H9 (cell line): ENCODE measurements at regions not wholly inside any gene's neighbourhood (a gene's known extent, or its start where the extent isn't known, plus 50 kb on each side); places are given as distances from the start of the nearest gene placed in this dataset.

Experiments
- DNase-seq: peaks from one replicate; pipeline ENCODE4 v3.0.0-alpha.2; 2017
- H2AFZ ChIP-seq: one replicate; pipeline ENCODE4 v1.6.1; 2013; ENCODE audit warnings: mild to moderate bottlenecking, low read length, control low read depth, moderate library complexity
- H2AK5ac ChIP-seq: 2 replicates; pipeline ENCODE4 v1.6.1; 2013; ENCODE audit warnings: low read length, control low read depth, mixed read lengths; ENCODE audit not compliant: insufficient read length
- H2BK120ac ChIP-seq: one replicate; pipeline ENCODE4 v1.6.1; 2013; ENCODE audit warnings: low read depth, mild to moderate bottlenecking, low read length, control low read depth, inconsistent platforms; ENCODE audit not compliant: poor library complexity, severe bottlenecking
- H2BK12ac ChIP-seq: 2 replicates; pipeline ENCODE4 v1.6.1; 2013; ENCODE audit warnings: low read length, control low read depth, mixed read lengths, low read depth; ENCODE audit not compliant: insufficient read length
- H2BK15ac ChIP-seq: 2 replicates; pipeline ENCODE4 v1.6.1; 2013; ENCODE audit warnings: low read depth, low read length, control low read depth
- H2BK20ac ChIP-seq: one replicate; pipeline ENCODE4 v1.6.1; 2013; ENCODE audit warnings: low read depth, mild to moderate bottlenecking, low read length, control low read depth, inconsistent platforms; ENCODE audit not compliant: poor library complexity, severe bottlenecking
- H2BK5ac ChIP-seq: 2 replicates; pipeline ENCODE4 v1.6.1; 2013; ENCODE audit warnings: low read length, control low read depth, mixed read lengths; ENCODE audit not compliant: insufficient read length
- H3K14ac ChIP-seq: 2 replicates; pipeline ENCODE4 v1.6.1; 2013; ENCODE audit warnings: low read length, control low read depth; ENCODE audit not compliant: insufficient read depth
- H3K18ac ChIP-seq: 2 replicates; pipeline ENCODE4 v1.6.1; 2013; ENCODE audit warnings: low read depth, mild to moderate bottlenecking, mixed read lengths, low read length, control low read depth; ENCODE audit not compliant: insufficient read length
- H3K23ac ChIP-seq: 2 replicates; pipeline ENCODE4 v1.6.1; 2013; ENCODE audit warnings: low read length, control low read depth, mixed read lengths, low read depth; ENCODE audit not compliant: insufficient read length
- H3K23me2 ChIP-seq: 2 replicates; pipeline ENCODE4 v1.6.1; 2013; ENCODE audit warnings: low read depth, mild to moderate bottlenecking, mixed read lengths, low read length, control low read depth; ENCODE audit not compliant: insufficient read length, poor library complexity, severe bottlenecking
- H3K27ac ChIP-seq: 2 replicates; pipeline ENCODE4 v1.5.1; 2013; ENCODE audit warnings: low read length, control low read depth, mixed read lengths, low read depth; ENCODE audit not compliant: insufficient read length
- H3K27me3 ChIP-seq: 2 replicates; pipeline ENCODE4 v1.6.1; 2013; ENCODE audit warnings: low read length, control low read depth, inconsistent platforms; ENCODE audit not compliant: insufficient read depth
- H3K4ac ChIP-seq: 2 replicates; pipeline ENCODE4 v1.6.1; 2013; ENCODE audit warnings: low read depth, mild to moderate bottlenecking, control low read depth, inconsistent platforms, low read length, moderate library complexity
- H3K4me1 ChIP-seq: 2 replicates; pipeline ENCODE4 v1.6.1; 2013; ENCODE audit warnings: low read length, control low read depth, inconsistent platforms; ENCODE audit not compliant: insufficient read depth
- H3K4me2 ChIP-seq: 2 replicates; pipeline ENCODE4 v1.6.1; 2013; ENCODE audit warnings: low read length, control low read depth, mixed read lengths; ENCODE audit not compliant: insufficient read length, insufficient read depth
- H3K56ac ChIP-seq: 2 replicates; pipeline ENCODE4 v1.6.1; 2013; ENCODE audit warnings: low read depth, mild to moderate bottlenecking, mixed read lengths, low read length, control low read depth; ENCODE audit not compliant: insufficient read length
- H3K79me1 ChIP-seq: 2 replicates; pipeline ENCODE4 v1.6.1; 2013; ENCODE audit warnings: low read depth, mild to moderate bottlenecking, moderate library complexity, low read length, control low read depth, inconsistent platforms; ENCODE audit not compliant: insufficient read depth, poor library complexity, severe bottlenecking
- H3K79me2 ChIP-seq: 2 replicates; pipeline ENCODE4 v1.6.1; 2013; ENCODE audit warnings: low read length, control low read depth, inconsistent platforms; ENCODE audit not compliant: insufficient read depth
- H3K9ac ChIP-seq: 2 replicates; pipeline ENCODE4 v1.6.1; 2013; ENCODE audit warnings: low read length, control low read depth, mixed read lengths; ENCODE audit not compliant: insufficient read length; ENCODE audit errors: extremely low read depth
- H3K9me3 ChIP-seq: one replicate; pipeline ENCODE4 v1.6.1; 2013; ENCODE audit warnings: low read depth, low read length, inconsistent platforms; ENCODE audit not compliant: control insufficient read depth
- H3T11ph ChIP-seq: one replicate; pipeline ENCODE4 v1.6.1; 2013; ENCODE audit warnings: mild to moderate bottlenecking, low read length, control low read depth, inconsistent platforms
- H4K20me1 ChIP-seq: one replicate; pipeline ENCODE4 v1.6.1; 2013; ENCODE audit not compliant: control insufficient read depth, insufficient read length, insufficient read depth
- H4K5ac ChIP-seq: 2 replicates; pipeline ENCODE4 v1.6.1; 2013; ENCODE audit warnings: low read depth, mild to moderate bottlenecking, mixed read lengths, low read length, control low read depth; ENCODE audit not compliant: insufficient read length
- H4K8ac ChIP-seq: replicated peaks from 2 replicates; pipeline ENCODE4 v1.6.1; 2013; ENCODE audit warnings: low read length, control low read depth, mixed read lengths, low read depth; ENCODE audit not compliant: insufficient read length
- H4K91ac ChIP-seq: 2 replicates; pipeline ENCODE4 v1.6.1; 2013; ENCODE audit warnings: low read depth, mild to moderate bottlenecking, moderate library complexity, mixed read lengths, low read length, control low read depth; ENCODE audit not compliant: insufficient read length
- H3K27ac Mint-ChIP-seq, 3 experiments: 2 replicates in 2 of 3; 3 replicates in 1 of 3; pipeline ENCODE4 v1.8.0; 2020 to 2021; ENCODE audit warnings: mixed read lengths in 3 of 3, mild to moderate bottlenecking in 1 of 3, moderate library complexity in 1 of 3
- H3K27me3 Mint-ChIP-seq: 2 replicates; pipeline ENCODE4 v1.8.0; 2021; ENCODE audit warnings: low read depth, mild to moderate bottlenecking, moderate library complexity, mixed read lengths
- H3K36me3 Mint-ChIP-seq, 3 experiments: 2 replicates in 2 of 3; 3 replicates in 1 of 3; pipeline ENCODE4 v1.8.0; 2020 to 2021; ENCODE audit warnings: low read depth in 3 of 3, mixed read lengths in 3 of 3; ENCODE audit not compliant: insufficient read depth in 1 of 3
- H3K4me1 Mint-ChIP-seq, 2 experiments: 2 replicates each; pipeline ENCODE4 v1.8.0; 2020; ENCODE audit warnings: mixed read lengths in 2 of 2
- H3K4me3 Mint-ChIP-seq, 2 experiments: 2 replicates in 1 of 2; 3 replicates in 1 of 2; pipeline ENCODE4 v1.8.0; 2020 to 2021; ENCODE audit warnings: mild to moderate bottlenecking in 2 of 2, mixed read lengths in 2 of 2, moderate library complexity in 1 of 2
- H3K9me3 Mint-ChIP-seq, 2 experiments: 2 replicates in 1 of 2; 3 replicates in 1 of 2; pipeline ENCODE4 v1.8.0; 2020; ENCODE audit warnings: mild to moderate bottlenecking in 2 of 2, mixed read lengths in 2 of 2, moderate library complexity in 1 of 2
- CTCF ChIP-seq: fragments of 200-600 bp; sonication (generic); conservative IDR thresholded peaks from 3 replicates; pipeline ENCODE4 v1.8.0; 2021; ENCODE audit warnings: antibody characterized with exemption, mild to moderate bottlenecking
- WGBS: extraction: QIAGEN DNeasy Blood & Tissue Kit; methylation state at CpG from one replicate; pipeline ENCODE4 v1.1.7; 2013; ENCODE audit warnings: missing lambda C conversion rate, low lambda C conversion rate, mixed read lengths; ENCODE audit not compliant: insufficient read length; ENCODE audit errors: extremely low coverage; 5-methylcytosine and 5-hydroxymethylcytosine counted together

GRCh38 chr5:90308787-90309585 is 100.6 kb downstream of the CETN3 start:
- WGBS: no CpG with 5 or more reads among the region's 4 CpGs

More at GRCh38 chr5:90308787-90309585, 100.6 kb downstream of the CETN3 start:
- no peaks in the 10 kb centered on the region for H3K9me3 ChIP-seq
- Mint-ChIP-seq H3K36me3 (no peaks in the 10 kb centered on the region), H3K9me3 (peaks cover 0 to 2% of the 10 kb centered on the region in 2 experiments; a peak in 2 of 5 replicates), H3K27me3 (no peaks in the 10 kb centered on the region), H3K4me1 (peaks cover 20 to 28% of the 10 kb centered on the region in 2 experiments), H3K4me3 (no peak overlapping the region), H3K27ac (no peak overlapping the region; a peak in 1 of 7 replicates)
- H3K79me2 ChIP-seq: no peaks in the 10 kb centered on the region
- H4K5ac ChIP-seq: no peak overlapping the region
- no peak overlapping the region for H2BK5ac ChIP-seq
- no peaks in the 10 kb centered on the region for H3K23me2 ChIP-seq
- H3K18ac ChIP-seq: no peak overlapping the region
- no peak overlapping the region for H2AFZ ChIP-seq
- TF ChIP-seq CTCF: no peak
- H3K56ac ChIP-seq: no peak overlapping the region
- H3K4me2 ChIP-seq: no peak overlapping the region
- no peak overlapping the region for H2BK15ac ChIP-seq
- no peaks in the 10 kb centered on the region for H3K79me1 ChIP-seq
- H2BK12ac ChIP-seq: no peak overlapping the region
- H3K4me1 ChIP-seq: no peaks in the 10 kb centered on the region; the same call in 1 of the 2 replicates
- H3K23ac ChIP-seq: no peak overlapping the region
- DNase-seq: no peak
- no peak overlapping the region for H2AK5ac ChIP-seq
- no peak overlapping the region for H2BK120ac ChIP-seq
- no peak overlapping the region for H3K14ac ChIP-seq
- no peak overlapping the region for H3K27ac ChIP-seq
- H3K9ac ChIP-seq: no peak overlapping the region
- no peak overlapping the region for H4K91ac ChIP-seq
- no peak overlapping the region for H3T11ph ChIP-seq
- H2BK20ac ChIP-seq: no peak overlapping the region
- H3K27me3 ChIP-seq: no peaks in the 10 kb centered on the region
- H3K4ac ChIP-seq: no peak overlapping the region
- H4K8ac ChIP-seq: no peak overlapping the region
- no peaks in the 10 kb centered on the region for H4K20me1 ChIP-seq
